ENCODE measurements at regions not wholly inside any gene's neighbourhood (a gene's known extent, or its start where the extent isn't known, plus 50 kb on each side); places are given as distances from the start of the nearest gene placed in this dataset.

DNA sequence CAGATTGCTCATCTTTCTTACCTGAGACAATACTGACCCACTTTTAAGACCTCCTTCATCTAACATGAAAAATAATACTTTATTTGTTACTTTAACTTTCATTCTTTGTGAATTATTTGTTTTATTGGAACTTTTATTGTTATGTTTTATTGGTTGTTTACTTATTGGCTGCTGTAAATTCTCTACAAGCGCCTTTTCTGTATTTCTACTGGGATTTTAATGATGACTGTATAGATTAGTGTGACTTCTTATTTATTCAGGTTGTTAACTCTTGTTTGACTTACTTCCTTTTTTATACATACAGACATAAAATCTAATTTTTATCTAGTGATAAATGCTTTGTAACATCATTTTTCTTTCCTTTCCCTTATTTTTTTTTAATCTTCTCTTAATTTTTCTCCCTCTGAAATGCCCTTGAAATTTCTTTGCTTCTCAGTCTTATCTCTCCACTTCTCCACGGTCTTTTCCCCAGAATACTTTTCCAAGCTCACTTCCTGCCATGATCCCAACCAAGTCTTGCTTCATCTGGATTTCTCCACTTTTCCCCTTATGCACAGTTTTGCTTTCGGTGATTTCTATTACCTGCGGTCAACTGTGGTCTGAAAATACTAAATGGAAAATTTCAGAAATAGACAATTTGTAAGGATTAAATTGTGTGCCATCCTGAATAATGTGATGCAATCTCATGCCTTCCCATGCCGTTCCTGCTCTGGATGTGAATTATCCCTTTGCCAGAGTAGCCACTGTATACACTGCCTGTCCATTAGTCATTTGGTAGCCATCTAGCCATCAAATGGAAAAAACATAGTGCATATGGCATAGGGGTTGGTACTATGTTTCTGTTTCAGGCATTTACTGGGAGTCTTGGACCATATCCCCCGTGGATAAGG lies 265.9 kb downstream of the PRL start:
- TF ChIP-seq, protein P1, sequence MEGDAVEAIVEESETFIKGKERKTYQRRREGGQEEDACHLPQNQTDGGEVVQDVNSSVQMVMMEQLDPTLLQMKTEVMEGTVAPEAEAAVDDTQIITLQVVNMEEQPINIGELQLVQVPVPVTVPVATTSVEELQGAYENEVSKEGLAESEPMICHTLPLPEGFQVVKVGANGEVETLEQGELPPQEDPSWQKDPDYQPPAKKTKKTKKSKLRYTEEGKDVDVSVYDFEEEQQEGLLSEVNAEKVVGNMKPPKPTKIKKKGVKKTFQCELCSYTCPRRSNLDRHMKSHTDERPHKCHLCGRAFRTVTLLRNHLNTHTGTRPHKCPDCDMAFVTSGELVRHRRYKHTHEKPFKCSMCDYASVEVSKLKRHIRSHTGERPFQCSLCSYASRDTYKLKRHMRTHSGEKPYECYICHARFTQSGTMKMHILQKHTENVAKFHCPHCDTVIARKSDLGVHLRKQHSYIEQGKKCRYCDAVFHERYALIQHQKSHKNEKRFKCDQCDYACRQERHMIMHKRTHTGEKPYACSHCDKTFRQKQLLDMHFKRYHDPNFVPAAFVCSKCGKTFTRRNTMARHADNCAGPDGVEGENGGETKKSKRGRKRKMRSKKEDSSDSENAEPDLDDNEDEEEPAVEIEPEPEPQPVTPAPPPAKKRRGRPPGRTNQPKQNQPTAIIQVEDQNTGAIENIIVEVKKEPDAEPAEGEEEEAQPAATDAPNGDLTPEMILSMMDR (IDR thresholded peaks at IDR 0.05) = no peak
- TF ChIP-seq EZH2 (IDR thresholded peaks at IDR 0.05; ENCODE audit: borderline replicate concordance, insufficient read depth, low read depth, low read length, poor library complexity, severe bottlenecking) = no peak

All from B cell (primary cell).